ENCODE measurements at regions not wholly inside any gene's neighbourhood (a gene's known extent, or its start where the extent isn't known, plus 50 kb on each side); places are given as distances from the start of the nearest gene placed in this dataset.

GRCh38 chr5:3542769-3543168 is 52.9 kb upstream of the IRX1 start:
- DNase-seq (ENCODE audit: low read depth in 2 of 2) = no peak

GRCh38 chr5:3542158-3542557 is 53.5 kb upstream of the IRX1 start:
- DNase-seq (ENCODE audit: low read depth in 2 of 2) = no peak

GRCh38 chr5:3538886-3539285 is 56.7 kb upstream of the IRX1 start:
- no peak for DNase-seq (ENCODE audit: low read depth in 2 of 2)

GRCh38 chr5:3537942-3538341 is 57.7 kb upstream of the IRX1 start:
- DNase-seq (ENCODE audit: low read depth in 2 of 2) = no peak

- DNase-seq (ENCODE audit: low read depth in 2 of 2) = no peak
Observed at GRCh38 chr5:3535414-3536211, 60.0 kb upstream of the IRX1 start.

GRCh38 chr5:3534997-3535396 is 60.6 kb upstream of the IRX1 start:
- DNase-seq (ENCODE audit: low read depth in 2 of 2) = no peak

GRCh38 chr5:3531320-3531986 is 64.2 kb upstream of the IRX1 start:
- DNase-seq (ENCODE audit: low read depth in 2 of 2) = no peak

- no peak for DNase-seq (ENCODE audit: low read depth in 2 of 2)
Observed at GRCh38 chr5:3530251-3530650, 65.4 kb upstream of the IRX1 start.

- no peak for DNase-seq (ENCODE audit: low read depth in 2 of 2)
Observed at GRCh38 chr5:3526551-3527185, 69.0 kb upstream of the IRX1 start.

- no peak for DNase-seq (ENCODE audit: low read depth in 2 of 2)
Observed at GRCh38 chr5:3522491-3522890, 73.1 kb upstream of the IRX1 start.

GRCh38 chr5:3518576-3518975 is 77.1 kb upstream of the IRX1 start:
- no peak for DNase-seq (ENCODE audit: low read depth in 2 of 2)

- DNase-seq (ENCODE audit: low read depth in 2 of 2) = no peak
Observed at GRCh38 chr5:3518051-3518450, 77.6 kb upstream of the IRX1 start.

- no peak for DNase-seq (ENCODE audit: low read depth in 2 of 2)
Observed at GRCh38 chr5:3517348-3517747, 78.3 kb upstream of the IRX1 start.

- no peak for DNase-seq (ENCODE audit: low read depth in 2 of 2)
Observed at GRCh38 chr5:3512361-3513095, 83.1 kb upstream of the IRX1 start.

GRCh38 chr5:3511934-3512333 is 83.7 kb upstream of the IRX1 start:
- no peak for DNase-seq (ENCODE audit: low read depth in 2 of 2)

- DNase-seq (ENCODE audit: low read depth in 2 of 2) = no peak
Observed at GRCh38 chr5:3511519-3511918, 84.1 kb upstream of the IRX1 start.

- DNase-seq (ENCODE audit: low read depth in 2 of 2) = no peak
Observed at GRCh38 chr5:3510642-3511417, 84.8 kb upstream of the IRX1 start.

- no peak for DNase-seq (ENCODE audit: low read depth in 2 of 2)
Observed at GRCh38 chr5:3509290-3509689, 86.3 kb upstream of the IRX1 start.

- DNase-seq (ENCODE audit: low read depth in 2 of 2) = no peak
Observed at GRCh38 chr5:3508395-3508794, 87.2 kb upstream of the IRX1 start.

- DNase-seq (ENCODE audit: low read depth in 2 of 2) = no peak
Observed at GRCh38 chr5:3490957-3491507, 104.6 kb upstream of the IRX1 start.

GRCh38 chr5:3489239-3489843 is 106.3 kb upstream of the IRX1 start:
- no peak for DNase-seq (ENCODE audit: low read depth in 2 of 2)
